Testis (tissue), 2 donors: ENCODE measurements at regions not wholly inside any gene's neighbourhood (a gene's known extent, or its start where the extent isn't known, plus 50 kb on each side); places are given as distances from the start of the nearest gene placed in this dataset.

ENCODE experiments used
- POLR2A ChIP-seq: fragments of 450-650 bp; IDR thresholded peaks from one replicate; pipeline ENCODE4 v1.6.1; 2017; ENCODE audit warnings: antibody characterized with exemption, mild to moderate bottlenecking, moderate library complexity
- TF ChIP-seq, protein P1 (sequence below), 3 experiments: fragments of 450-650 bp in 2 of 3; fragments of 200-600 bp in 1 of 3; sonication (generic) in 1 of 3; IDR thresholded peaks; one replicate each; pipeline ENCODE4 v1.5.1; 2016 to 2019; ENCODE audit warnings: antibody characterized with exemption in 3 of 3, mild to moderate bottlenecking in 2 of 3, moderate library complexity in 1 of 3

DNA sequence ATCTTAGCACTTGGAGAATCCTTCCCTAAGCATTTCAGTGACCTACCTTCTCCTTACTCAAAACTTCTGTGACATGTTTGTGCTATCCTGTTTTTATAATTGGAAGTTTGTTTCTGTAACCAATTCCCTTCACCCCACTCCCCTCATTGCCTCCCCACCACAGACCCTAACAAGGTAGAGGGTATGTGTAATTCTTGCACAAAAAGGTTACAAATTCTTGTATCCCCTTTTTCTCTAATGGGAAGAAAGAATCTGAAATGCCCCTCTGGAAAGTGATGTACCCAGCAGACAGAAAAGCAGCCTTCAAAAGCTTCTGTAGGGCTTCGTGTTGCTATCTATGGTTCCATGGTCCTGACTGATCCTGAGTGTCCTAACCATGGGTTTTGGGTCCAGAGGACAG is 111.7 kb upstream of the TMEM170B start:
- TF ChIP-seq, protein P1, sequence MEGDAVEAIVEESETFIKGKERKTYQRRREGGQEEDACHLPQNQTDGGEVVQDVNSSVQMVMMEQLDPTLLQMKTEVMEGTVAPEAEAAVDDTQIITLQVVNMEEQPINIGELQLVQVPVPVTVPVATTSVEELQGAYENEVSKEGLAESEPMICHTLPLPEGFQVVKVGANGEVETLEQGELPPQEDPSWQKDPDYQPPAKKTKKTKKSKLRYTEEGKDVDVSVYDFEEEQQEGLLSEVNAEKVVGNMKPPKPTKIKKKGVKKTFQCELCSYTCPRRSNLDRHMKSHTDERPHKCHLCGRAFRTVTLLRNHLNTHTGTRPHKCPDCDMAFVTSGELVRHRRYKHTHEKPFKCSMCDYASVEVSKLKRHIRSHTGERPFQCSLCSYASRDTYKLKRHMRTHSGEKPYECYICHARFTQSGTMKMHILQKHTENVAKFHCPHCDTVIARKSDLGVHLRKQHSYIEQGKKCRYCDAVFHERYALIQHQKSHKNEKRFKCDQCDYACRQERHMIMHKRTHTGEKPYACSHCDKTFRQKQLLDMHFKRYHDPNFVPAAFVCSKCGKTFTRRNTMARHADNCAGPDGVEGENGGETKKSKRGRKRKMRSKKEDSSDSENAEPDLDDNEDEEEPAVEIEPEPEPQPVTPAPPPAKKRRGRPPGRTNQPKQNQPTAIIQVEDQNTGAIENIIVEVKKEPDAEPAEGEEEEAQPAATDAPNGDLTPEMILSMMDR (IDR thresholded peaks at IDR 0.05) = no peak
- no peak for TF ChIP-seq POLR2A
